ENCODE measurements at regions not wholly inside any gene's neighbourhood (a gene's known extent, or its start where the extent isn't known, plus 50 kb on each side); places are given as distances from the start of the nearest gene placed in this dataset.

DNA sequence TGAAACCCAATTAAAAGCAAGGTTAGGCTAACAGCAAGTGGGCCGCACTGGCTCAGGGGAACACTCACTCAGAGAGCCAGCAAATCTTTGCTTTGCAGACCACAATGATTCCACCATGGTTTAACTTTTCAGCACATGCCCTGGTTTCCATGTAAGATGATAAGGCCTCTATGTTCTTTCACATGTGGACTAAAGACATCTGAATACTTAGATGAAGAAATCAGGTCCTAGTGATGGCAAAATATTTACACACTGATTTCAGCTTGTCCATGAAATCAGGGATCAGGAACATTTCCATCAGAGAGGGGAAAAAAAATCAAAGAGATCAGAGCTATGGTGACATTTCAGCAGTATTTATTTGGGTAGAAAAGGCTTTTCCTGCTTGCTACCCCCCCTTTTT, 258.2 kb upstream of the IRX5 start:
- TF ChIP-seq, protein P1, sequence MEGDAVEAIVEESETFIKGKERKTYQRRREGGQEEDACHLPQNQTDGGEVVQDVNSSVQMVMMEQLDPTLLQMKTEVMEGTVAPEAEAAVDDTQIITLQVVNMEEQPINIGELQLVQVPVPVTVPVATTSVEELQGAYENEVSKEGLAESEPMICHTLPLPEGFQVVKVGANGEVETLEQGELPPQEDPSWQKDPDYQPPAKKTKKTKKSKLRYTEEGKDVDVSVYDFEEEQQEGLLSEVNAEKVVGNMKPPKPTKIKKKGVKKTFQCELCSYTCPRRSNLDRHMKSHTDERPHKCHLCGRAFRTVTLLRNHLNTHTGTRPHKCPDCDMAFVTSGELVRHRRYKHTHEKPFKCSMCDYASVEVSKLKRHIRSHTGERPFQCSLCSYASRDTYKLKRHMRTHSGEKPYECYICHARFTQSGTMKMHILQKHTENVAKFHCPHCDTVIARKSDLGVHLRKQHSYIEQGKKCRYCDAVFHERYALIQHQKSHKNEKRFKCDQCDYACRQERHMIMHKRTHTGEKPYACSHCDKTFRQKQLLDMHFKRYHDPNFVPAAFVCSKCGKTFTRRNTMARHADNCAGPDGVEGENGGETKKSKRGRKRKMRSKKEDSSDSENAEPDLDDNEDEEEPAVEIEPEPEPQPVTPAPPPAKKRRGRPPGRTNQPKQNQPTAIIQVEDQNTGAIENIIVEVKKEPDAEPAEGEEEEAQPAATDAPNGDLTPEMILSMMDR (IDR thresholded peaks at IDR 0.05; ENCODE audit: poor library complexity, severe bottlenecking) = no peak
- TF ChIP-seq, protein P2, sequence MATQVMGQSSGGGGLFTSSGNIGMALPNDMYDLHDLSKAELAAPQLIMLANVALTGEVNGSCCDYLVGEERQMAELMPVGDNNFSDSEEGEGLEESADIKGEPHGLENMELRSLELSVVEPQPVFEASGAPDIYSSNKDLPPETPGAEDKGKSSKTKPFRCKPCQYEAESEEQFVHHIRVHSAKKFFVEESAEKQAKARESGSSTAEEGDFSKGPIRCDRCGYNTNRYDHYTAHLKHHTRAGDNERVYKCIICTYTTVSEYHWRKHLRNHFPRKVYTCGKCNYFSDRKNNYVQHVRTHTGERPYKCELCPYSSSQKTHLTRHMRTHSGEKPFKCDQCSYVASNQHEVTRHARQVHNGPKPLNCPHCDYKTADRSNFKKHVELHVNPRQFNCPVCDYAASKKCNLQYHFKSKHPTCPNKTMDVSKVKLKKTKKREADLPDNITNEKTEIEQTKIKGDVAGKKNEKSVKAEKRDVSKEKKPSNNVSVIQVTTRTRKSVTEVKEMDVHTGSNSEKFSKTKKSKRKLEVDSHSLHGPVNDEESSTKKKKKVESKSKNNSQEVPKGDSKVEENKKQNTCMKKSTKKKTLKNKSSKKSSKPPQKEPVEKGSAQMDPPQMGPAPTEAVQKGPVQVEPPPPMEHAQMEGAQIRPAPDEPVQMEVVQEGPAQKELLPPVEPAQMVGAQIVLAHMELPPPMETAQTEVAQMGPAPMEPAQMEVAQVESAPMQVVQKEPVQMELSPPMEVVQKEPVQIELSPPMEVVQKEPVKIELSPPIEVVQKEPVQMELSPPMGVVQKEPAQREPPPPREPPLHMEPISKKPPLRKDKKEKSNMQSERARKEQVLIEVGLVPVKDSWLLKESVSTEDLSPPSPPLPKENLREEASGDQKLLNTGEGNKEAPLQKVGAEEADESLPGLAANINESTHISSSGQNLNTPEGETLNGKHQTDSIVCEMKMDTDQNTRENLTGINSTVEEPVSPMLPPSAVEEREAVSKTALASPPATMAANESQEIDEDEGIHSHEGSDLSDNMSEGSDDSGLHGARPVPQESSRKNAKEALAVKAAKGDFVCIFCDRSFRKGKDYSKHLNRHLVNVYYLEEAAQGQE (IDR thresholded peaks at IDR 0.05; ENCODE audit: borderline replicate concordance) = no peak
- TF ChIP-seq SMC3 (conservative IDR thresholded peaks at IDR 0.05; ENCODE audit: poor library complexity) (no peak), EP300 (conservative IDR thresholded peaks at IDR 0.05; ENCODE audit: poor library complexity, severe bottlenecking) (no peak), TAF1 (IDR thresholded peaks at IDR 0.05; ENCODE audit: low read depth) (no peak), POLR2AphosphoS5 (IDR thresholded peaks at IDR 0.05) (no peak), EZH2 (IDR thresholded peaks at IDR 0.05; ENCODE audit: borderline replicate concordance, insufficient read depth, low read length, poor library complexity, severe bottlenecking) (no peak), MXI1 (conservative IDR thresholded peaks at IDR 0.05; ENCODE audit: poor library complexity, severe bottlenecking) (no peak), RAD21 (conservative IDR thresholded peaks at IDR 0.05) (no peak)
